SJSA1 (cell line): ENCODE measurements at regions not wholly inside any gene's neighbourhood (a gene's known extent, or its start where the extent isn't known, plus 50 kb on each side); places are given as distances from the start of the nearest gene placed in this dataset.
A peak's percentile ranks its signal among the peaks of the same experiment; 100 is the strongest.

Source experiments
- DNase-seq, 2 experiments: peaks; one replicate each; pipeline ENCODE4 v3.0.0-alpha.2; 2015 to 2020; ENCODE audit warnings: low spot score in 2 of 2, low read depth in 1 of 2
- H3K27ac ChIP-seq: fragments of 250-450 bp; sonication (Bioruptor Pico); 2 replicates; pipeline ENCODE4 v1.5.1; 2020; ENCODE audit warnings: mild to moderate bottlenecking, moderate library complexity
- H3K27me3 ChIP-seq: fragments of 250-450 bp; sonication (Bioruptor Pico); replicated peaks from 2 replicates; pipeline ENCODE4 v1.5.1; 2020; ENCODE audit warnings: mild to moderate bottlenecking, moderate library complexity
- H3K36me3 ChIP-seq: fragments of 250-450 bp; sonication (Bioruptor Pico); 2 replicates; pipeline ENCODE4 v1.5.1; 2020; ENCODE audit warnings: mild to moderate bottlenecking
- H3K4me1 ChIP-seq: fragments of 250-450 bp; sonication (Bioruptor Pico); replicated peaks from 2 replicates; pipeline ENCODE4 v1.6.1; 2021; ENCODE audit warnings: mild to moderate bottlenecking
- H3K4me3 ChIP-seq: fragments of 250-450 bp; sonication (Bioruptor Pico); 2 replicates; pipeline ENCODE4 v1.5.1; 2020; ENCODE audit warnings: mild to moderate bottlenecking
- H3K9me3 ChIP-seq: fragments of 250-450 bp; sonication (Bioruptor Pico); replicated peaks from 2 replicates; pipeline ENCODE4 v1.5.1; 2020; ENCODE audit warnings: mild to moderate bottlenecking

DNA sequence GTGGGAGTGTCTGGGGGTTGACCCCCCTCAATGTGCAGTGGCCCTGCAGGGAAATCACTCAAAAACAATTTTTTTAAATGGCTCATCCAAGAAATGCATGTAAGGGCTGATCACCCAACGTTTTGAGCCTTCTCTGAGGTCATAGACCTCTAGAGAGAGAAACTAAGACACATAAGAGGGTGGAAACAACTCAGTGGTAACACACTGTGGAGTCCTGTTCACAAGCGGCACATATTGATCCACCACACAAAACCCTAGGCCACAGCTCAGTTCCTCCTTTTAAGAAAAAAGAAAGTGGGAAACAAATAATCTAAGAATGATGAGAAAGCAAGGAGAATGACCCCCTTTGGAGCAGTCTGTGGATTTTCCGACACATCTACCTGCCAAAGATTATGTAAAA is 83.0 kb upstream of the METAP2 start:
- H3K4me1 ChIP-seq: no peaks in the 10 kb centered on the region
- H3K27me3 ChIP-seq: no peaks in the 10 kb centered on the region
- no peak overlapping the region for H3K27ac ChIP-seq
- H3K9me3 ChIP-seq: peaks cover 2% of the 10 kb centered on the region; the same call in 1 of the 2 replicates
- H3K4me3 ChIP-seq: no peak overlapping the region
- DNase-seq: no peak
- H3K36me3 ChIP-seq: no peaks in the 10 kb centered on the region

DNA sequence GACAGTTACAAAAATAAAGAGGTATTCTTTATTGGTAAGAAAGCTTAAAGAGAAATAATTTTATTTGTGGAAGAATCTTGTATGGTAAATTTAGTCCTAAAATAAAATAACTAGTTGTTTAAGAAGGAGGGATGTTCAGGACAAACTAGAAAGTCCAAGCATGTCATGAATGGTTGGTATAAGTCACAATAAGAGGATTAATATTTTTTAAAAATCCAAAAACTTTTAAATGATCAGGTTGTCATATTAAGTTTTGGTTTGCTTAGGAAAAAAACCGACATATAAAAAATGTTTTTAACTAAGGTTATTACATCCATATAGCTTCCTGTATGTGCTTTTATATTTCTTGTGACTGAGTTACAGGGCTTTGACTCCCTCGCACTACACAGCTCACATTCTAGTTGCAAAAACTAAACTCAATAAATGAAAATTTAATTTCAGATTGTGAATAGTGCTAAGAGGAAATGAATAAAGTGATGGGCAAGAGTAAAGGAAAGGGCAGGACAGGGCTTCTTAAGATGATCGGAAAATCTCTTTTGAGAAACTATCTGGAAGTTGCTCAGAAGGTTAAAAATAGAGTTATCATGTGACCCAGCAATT is 80.7 kb upstream of the METAP2 start:
- Histone ChIP-seq H3K36me3 (no peaks in the 10 kb centered on the region), H3K27me3 (no peaks in the 10 kb centered on the region), H3K27ac (no peak overlapping the region), H3K4me3 (no peak overlapping the region), H3K9me3 (peaks cover 2% of the 10 kb centered on the region; the same call in 1 of the 2 replicates), H3K4me1 (no peaks in the 10 kb centered on the region)
- DNase-seq: no peak

DNA sequence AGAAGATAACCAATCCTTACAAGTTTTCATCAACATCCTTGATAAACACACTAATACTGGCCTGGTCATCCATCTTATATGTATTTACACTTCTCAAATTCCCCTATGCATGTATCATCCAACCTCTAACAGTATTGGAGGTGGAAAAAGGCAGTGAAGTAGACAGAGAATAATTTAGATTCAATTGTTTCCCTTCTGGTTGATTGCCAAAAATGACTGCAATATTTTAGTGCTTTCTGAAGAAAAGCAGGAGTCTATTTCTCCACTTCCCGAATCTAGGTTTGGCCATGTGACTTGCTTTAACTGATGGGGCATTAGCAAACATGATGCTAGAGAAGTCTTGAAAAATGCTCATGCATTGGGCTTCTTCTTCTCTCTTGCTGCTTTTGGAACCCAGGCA is 78.3 kb upstream of the METAP2 start:
- Histone ChIP-seq H3K27me3 (no peaks in the 10 kb centered on the region), H3K4me1 (no peaks in the 10 kb centered on the region), H3K4me3 (no peak overlapping the region), H3K36me3 (no peaks in the 10 kb centered on the region), H3K27ac (no peak overlapping the region), H3K9me3 (peaks cover 2% of the 10 kb centered on the region; the same call in 1 of the 2 replicates)
- DNase-seq: no peak

DNA sequence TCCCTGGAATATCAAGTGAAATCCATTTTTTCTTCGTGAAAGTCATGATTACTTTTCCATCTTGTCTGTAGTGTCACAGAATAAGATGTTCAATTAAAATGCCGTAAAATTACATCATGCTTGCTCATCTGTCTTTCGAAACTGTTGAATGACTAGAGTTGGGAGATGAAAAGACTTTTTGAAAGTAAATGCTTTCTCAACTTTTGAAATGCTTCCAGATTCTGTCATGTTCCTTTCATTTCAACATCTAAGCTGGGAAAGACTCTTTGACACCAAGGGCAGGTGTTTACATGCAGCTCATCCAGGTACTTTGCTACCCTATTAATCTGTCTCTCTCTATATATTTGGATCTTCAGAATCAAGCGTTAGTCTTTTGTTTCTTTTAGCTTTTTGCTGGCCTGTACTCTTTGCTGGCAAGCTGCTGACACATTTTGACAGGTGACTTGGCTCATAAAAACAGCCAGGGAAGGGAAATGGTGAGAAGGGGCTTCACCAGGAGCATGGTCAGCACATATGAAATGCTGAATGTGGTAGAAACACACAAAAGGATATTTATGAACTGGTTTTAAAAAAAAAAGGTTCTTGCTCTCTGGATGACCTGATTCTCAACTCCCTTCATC is 77.0 kb upstream of the METAP2 start:
- H3K4me1 ChIP-seq: no peaks in the 10 kb centered on the region
- H3K27ac ChIP-seq: no peak overlapping the region
- no peak for DNase-seq
- no peaks in the 10 kb centered on the region for H3K27me3 ChIP-seq
- peaks cover 2% of the 10 kb centered on the region; the same call in 1 of the 2 replicates for H3K9me3 ChIP-seq
- no peak overlapping the region for H3K4me3 ChIP-seq
- H3K36me3 ChIP-seq: no peaks in the 10 kb centered on the region

DNA sequence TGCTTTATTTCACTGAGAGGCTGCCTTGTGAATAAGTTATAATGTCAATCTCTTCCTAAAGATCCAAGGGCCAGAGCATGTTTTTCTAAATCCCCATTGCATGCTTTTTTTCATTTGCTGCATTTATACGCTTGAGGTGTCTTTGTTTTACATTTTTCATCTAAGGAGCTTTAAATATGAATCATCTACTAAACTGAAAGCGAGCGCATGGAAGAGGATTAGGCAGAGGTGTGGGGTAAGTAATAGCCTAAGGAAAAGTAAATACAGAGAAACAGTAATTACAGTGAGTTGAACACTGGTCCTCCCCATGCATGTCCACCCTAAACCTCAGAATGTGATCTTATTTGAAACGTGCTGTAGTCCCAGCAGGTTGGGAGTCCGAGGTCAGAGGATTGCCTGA is 76.4 kb upstream of the METAP2 start:
- Histone ChIP-seq H3K36me3 (no peaks in the 10 kb centered on the region), H3K9me3 (0 out of 2 replicates have a peak, but pooled peaks cover 2% of the 10 kb centered on the region), H3K27ac (no peak overlapping the region), H3K4me3 (no peak overlapping the region), H3K27me3 (no peaks in the 10 kb centered on the region), H3K4me1 (no peaks in the 10 kb centered on the region)
- no peak for DNase-seq

DNA sequence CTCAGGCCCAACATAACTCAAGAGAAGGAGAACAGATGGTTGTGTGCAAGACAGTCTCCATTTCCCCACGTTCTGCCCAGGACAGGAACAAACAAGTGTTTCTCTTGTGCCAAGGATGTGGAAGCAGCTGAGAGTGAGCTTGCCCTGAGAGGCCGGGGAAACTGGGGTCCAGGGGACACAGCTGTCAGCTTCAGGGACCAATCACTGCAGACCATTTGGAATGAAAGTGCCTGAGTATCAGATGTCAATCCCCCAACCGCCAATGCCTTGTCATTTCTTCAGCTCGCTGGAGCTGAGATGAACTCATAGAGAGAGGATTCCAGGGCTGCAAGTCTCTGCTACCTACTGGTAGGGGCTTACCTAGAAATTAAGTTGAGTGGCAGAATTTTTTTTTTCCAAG is 71.9 kb upstream of the METAP2 start:
- DNase-seq: no peak
- H3K27ac ChIP-seq: no peak overlapping the region
- no peaks in the 10 kb centered on the region for H3K9me3 ChIP-seq

DNA sequence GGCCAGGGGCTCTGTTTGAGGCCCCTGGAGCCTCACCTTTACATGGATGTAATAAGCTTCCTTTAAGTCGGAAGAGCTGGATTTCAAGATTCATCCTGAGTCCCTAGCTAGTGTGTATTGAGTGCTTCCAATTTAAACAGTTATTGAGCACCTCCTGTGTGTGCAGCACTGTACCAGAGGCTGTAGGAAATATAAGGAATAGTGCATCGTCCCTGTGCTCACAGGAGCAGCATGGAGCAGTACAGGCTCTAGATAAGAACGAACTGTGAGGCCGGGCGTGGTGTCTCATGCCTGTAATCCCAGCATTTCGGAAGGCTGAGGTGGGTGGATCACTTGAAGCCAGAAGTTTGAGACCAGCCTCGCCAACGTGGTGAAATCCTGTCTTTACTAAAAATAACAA is 65.8 kb upstream of the METAP2 start:
- Histone ChIP-seq H3K4me3 (no peak overlapping the region), H3K4me1 (peaks cover 6% of the 10 kb centered on the region; the same call in 1 of the 2 replicates), H3K27ac (no peak overlapping the region), H3K36me3 (no peaks in the 10 kb centered on the region), H3K27me3 (no peaks in the 10 kb centered on the region), H3K9me3 (no peaks in the 10 kb centered on the region)
- DNase-seq: no peak

More for the DNA sequence above, 71.9 kb upstream of the METAP2 start:
- Histone ChIP-seq H3K4me1 (no peaks in the 10 kb centered on the region), H3K4me3 (no peak overlapping the region), H3K27me3 (no peaks in the 10 kb centered on the region), H3K36me3 (no peaks in the 10 kb centered on the region)

DNA sequence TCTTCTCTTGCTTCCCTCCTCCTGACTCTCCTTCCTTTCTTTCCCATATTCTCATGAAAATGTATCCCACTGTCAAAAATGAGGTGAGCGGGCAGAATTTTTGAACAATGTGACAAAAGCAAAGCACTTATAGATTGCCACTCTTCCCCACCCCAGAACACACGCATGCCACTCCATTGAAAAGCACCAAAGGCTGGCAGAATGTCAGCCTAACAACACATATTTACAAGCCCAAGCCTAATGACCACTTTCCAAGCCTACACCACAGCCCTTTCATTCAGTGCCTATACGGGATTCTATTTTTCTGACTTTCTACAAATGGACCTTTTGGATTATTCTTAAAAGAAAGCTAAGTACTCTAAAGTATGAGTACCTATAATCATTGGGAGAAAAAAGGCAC is 62.9 kb upstream of the METAP2 start:
- H3K27ac ChIP-seq: no peak overlapping the region
- no peaks in the 10 kb centered on the region for H3K9me3 ChIP-seq
- H3K4me1 ChIP-seq: peaks cover 11% of the 10 kb centered on the region; the same call in 1 of the 2 replicates
- H3K27me3 ChIP-seq: no peaks in the 10 kb centered on the region
- H3K36me3 ChIP-seq: no peaks in the 10 kb centered on the region
- DNase-seq: no peak
- no peak overlapping the region for H3K4me3 ChIP-seq

DNA sequence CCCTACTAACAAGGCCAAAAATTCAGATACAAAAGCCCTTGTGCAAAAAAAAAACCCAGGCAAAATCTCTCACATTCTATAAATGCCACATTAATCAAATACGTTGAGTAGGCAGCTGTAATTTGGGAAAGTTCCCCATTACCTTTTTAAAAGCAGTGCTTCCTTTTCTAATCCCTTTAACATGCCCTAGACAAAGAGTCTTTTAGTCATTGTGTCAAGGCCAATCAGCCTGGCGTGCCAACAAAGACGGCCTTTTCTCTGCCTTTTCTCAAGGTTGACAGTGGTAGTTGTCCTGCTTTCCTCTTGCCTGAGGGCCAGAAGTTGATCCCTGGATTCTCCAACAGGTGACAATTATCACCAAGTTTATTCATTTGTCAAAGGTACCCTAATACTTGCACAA is 62.5 kb upstream of the METAP2 start:
- H3K9me3 ChIP-seq: no peaks in the 10 kb centered on the region
- no peak for DNase-seq
- H3K36me3 ChIP-seq: no peaks in the 10 kb centered on the region
- no peak overlapping the region for H3K4me3 ChIP-seq
- no peak overlapping the region for H3K27ac ChIP-seq
- peaks cover 11% of the 10 kb centered on the region; the same call in 1 of the 2 replicates for H3K4me1 ChIP-seq
- no peaks in the 10 kb centered on the region for H3K27me3 ChIP-seq

DNA sequence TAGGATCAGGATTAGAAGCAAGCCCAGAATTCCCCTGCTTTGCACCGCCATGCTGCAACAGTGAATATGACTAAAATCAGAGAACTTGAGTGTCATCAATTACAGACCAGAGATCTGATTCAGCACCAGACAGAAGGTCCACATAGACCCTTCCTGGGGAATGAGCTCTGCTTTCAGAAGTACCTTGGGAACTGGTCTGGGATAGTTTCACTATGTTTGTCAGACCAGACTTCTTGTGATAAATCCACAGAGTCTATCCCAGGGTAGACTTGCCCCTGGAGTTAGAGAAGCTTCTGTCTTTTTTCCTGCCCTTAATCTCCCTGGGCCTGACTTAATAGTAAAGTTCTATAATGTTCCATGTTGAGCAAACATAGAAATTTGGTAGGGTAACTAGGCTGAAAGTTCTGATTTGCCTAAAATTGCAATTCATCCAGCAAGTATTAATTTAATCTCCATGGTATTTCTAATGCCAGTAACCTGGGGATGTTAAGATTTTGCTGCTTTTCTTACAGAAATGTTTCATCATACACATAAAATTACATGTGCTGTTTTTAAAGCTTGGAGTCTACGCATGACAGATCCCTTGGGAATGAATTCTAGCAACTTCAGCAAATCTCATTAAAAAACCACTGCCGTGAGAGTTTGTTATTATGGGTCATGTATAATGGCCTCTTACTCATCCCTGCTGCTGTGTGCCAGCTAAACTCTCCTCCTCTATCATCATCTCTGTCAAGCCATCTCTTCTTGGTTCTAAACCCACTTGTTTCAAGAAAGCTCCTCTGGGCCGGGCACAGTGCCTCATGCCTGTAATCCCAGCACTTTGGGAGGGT is 61.3 kb upstream of the METAP2 start:
- no peak overlapping the region; the same call in 1 of the 2 replicates for H3K27ac ChIP-seq
- H3K4me1 ChIP-seq: peaks cover 11% of the 10 kb centered on the region; the same call in 1 of the 2 replicates
- H3K36me3 ChIP-seq: no peaks in the 10 kb centered on the region
- DNase-seq: peak; percentile 40 to 42
- no peaks in the 10 kb centered on the region for H3K27me3 ChIP-seq
- H3K9me3 ChIP-seq: no peaks in the 10 kb centered on the region
- no peak overlapping the region for H3K4me3 ChIP-seq

DNA sequence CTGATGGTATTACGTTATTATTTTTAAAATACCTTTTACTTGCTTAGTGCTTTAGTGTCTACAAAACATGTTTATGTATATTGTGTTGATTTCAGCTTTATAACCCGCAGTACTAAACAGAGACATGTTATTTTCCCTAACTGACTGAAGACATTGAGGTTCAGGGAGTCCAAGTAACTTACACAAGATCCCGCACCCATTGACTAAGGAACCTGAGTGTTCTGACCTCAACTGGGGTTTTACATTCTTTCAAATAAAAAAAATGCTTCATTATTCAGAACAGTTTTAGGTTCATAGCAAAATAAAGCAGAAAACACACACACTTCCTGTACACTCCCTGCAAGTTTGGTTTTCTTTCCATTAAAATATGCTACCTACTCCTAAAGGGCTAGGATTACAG is 60.4 kb upstream of the METAP2 start:
- H3K27me3 ChIP-seq: no peaks in the 10 kb centered on the region
- DNase-seq: no peak
- no peak overlapping the region for H3K4me3 ChIP-seq
- H3K27ac ChIP-seq: no peak overlapping the region
- peaks cover 11% of the 10 kb centered on the region; the same call in 1 of the 2 replicates for H3K4me1 ChIP-seq
- H3K9me3 ChIP-seq: no peaks in the 10 kb centered on the region
- no peaks in the 10 kb centered on the region for H3K36me3 ChIP-seq

DNA sequence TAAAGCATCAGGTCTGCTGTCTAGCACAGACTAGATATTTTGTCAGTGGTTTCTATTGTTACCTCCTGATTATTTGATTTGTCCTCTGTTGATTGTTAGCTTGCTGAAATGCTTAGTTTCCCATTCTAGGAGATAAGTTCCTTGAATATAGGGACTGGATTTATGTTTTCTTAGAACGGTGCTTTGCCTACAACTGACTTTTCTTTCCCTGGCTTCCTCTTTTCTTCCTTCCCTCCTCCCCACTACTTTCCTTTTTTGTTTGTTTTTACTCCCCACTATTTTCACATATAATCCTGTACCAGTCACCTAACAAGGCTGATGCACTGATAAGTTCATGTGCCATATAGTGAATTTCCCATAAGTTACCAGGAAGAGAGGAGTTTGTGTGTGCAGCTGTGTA is 58.5 kb upstream of the METAP2 start:
- Histone ChIP-seq H3K27ac (no peak overlapping the region), H3K4me1 (peaks cover 11% of the 10 kb centered on the region; the same call in 1 of the 2 replicates), H3K9me3 (no peaks in the 10 kb centered on the region)

DNA sequence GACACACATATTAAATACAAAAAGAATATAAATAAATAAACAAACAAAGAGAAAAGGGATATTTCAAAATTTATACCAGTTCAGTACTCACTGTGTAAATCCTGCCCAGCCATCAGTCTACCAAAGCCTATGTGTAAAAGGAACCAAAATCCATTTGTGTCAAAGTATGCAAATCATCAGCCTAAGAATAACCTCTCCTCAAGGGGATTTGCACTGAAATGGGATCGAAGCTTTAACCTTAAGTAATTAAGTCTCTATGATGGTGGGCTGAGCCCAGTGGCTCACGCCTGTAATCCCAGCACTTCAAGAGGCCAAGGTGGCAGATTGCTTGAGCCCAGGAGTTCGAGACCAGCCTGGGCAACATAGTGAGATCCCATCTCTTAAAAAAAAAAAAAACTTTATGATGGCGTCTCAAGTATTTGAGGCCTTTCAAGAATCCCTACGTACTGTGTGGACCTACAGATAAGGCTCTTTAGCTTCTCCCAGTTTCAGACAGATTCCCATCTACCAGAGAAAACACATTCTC is 57.8 kb upstream of the METAP2 start:
- Histone ChIP-seq H3K27me3 (no peaks in the 10 kb centered on the region), H3K27ac (no peak overlapping the region), H3K36me3 (no peaks in the 10 kb centered on the region), H3K4me1 (peaks cover 11% of the 10 kb centered on the region; the same call in 1 of the 2 replicates), H3K4me3 (no peak overlapping the region), H3K9me3 (no peaks in the 10 kb centered on the region)
- DNase-seq: no peak

More for the DNA sequence above, 58.5 kb upstream of the METAP2 start:
- no peak for DNase-seq
- no peak overlapping the region for H3K4me3 ChIP-seq
- no peaks in the 10 kb centered on the region for H3K36me3 ChIP-seq
- no peaks in the 10 kb centered on the region for H3K27me3 ChIP-seq

DNA sequence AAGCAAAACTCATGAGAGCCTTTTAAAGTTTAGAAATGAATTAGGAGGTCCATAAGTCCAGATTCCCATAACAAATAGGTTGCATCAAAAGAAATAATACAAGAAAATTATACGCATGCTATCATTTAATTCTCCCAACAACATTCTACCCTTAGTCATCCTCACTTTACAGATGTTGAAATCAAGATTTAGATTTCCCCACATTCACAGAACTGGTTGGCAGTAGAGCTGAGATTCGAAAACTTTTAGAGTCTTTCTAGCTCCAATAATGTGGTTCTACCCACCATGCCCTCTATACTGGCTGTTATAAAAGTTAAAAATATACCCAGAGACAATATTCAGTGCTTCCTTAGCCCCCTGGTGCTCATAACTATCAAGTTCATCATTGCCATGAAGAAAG is 56.6 kb upstream of the METAP2 start:
- no peaks in the 10 kb centered on the region for H3K27me3 ChIP-seq
- DNase-seq: no peak
- no peak overlapping the region for H3K27ac ChIP-seq
- no peaks in the 10 kb centered on the region for H3K9me3 ChIP-seq
- no peaks in the 10 kb centered on the region for H3K36me3 ChIP-seq
- H3K4me3 ChIP-seq: no peak overlapping the region
- H3K4me1 ChIP-seq: peaks cover 11% of the 10 kb centered on the region; the same call in 1 of the 2 replicates
